HepG2 (cell line): ENCODE measurements at regions not wholly inside any gene's neighbourhood (a gene's known extent, or its start where the extent isn't known, plus 50 kb on each side); places are given as distances from the start of the nearest gene placed in this dataset.

Experiments used
- ATAC-seq: fragments of 200-7000 bp; cut with Tn5 transposase; 3 replicates; pipeline ENCODE4 v1.9.1; 2020; ENCODE audit warnings: mild to moderate bottlenecking, moderate library complexity
- BruUV-seq: library from RNA; stranded (reverse); fragments of 400-500 nt; replicated peaks from 2 replicates; lab custom pipeline; 2021; lab: Mats Ljungman, UMichigan
- CTCF ChIA-PET: fragments of 300-600 bp; formaldehyde crosslinking; extraction: SDS; loops from one replicate; lab custom pipeline; 2021; ENCODE audit warnings: low total read pairs, inconsistent platforms, low intra/inter-chr PET ratio; lab: Yijun Ruan, JAX
- POLR2A ChIA-PET: fragments of 350-600 bp; sonication (Branson Sonifier 250); formaldehyde crosslinking; loops from one replicate; lab custom pipeline; 2020; ENCODE audit warnings: antibody characterized with exemption, inconsistent platforms; lab: Yijun Ruan, JAX
- DNase-seq: peaks from one replicate; pipeline ENCODE4 v3.0.0-alpha.2; 2015; ENCODE audit warnings: low spot score
- FAIRE-seq: peaks from 3 replicates; lab custom pipeline; 2011; peaks lifted over from hg19 to GRCh38; lab: Jason Lieb, UNC
- H2AFZ ChIP-seq: one replicate; pipeline ENCODE4 v1.6.1; 2011; ENCODE audit warnings: low read length, inconsistent platforms
- H3K27ac ChIP-seq: fragments of 300-600 bp; 3 replicates; pipeline ENCODE4 v1.8.0; 2011; ENCODE audit warnings: mixed run types, mild to moderate bottlenecking, mixed read lengths, low read length, inconsistent platforms; ENCODE audit not compliant: insufficient read depth; ENCODE audit errors: extremely low read length
- H3K27me3 ChIP-seq, 2 experiments: fragments of 200-600 bp in 1 of 2; 2 replicates in 1 of 2; 3 replicates in 1 of 2; pipeline versions ENCODE4 v1.6.0 to v1.8.0; 2011; ENCODE audit warnings: low read length in 2 of 2, mild to moderate bottlenecking in 2 of 2, moderate library complexity in 2 of 2, inconsistent platforms in 1 of 2; ENCODE audit not compliant: insufficient read depth in 2 of 2, control insufficient read depth in 1 of 2
- H3K36me3 ChIP-seq, 2 experiments: fragments of 200-600 bp in 1 of 2; replicated peaks in 1 of 2; 2 replicates in 1 of 2; 3 replicates in 1 of 2; pipeline versions ENCODE4 v1.5.1 to v1.8.0; 2011; ENCODE audit warnings: low read length in 2 of 2, inconsistent platforms in 1 of 2; ENCODE audit not compliant: insufficient read depth in 2 of 2, control insufficient read depth in 1 of 2
- H3K4me1 ChIP-seq: 2 replicates; pipeline ENCODE4 v1.5.1; 2012; ENCODE audit warnings: low read length, inconsistent platforms; ENCODE audit not compliant: insufficient read depth
- H3K4me2 ChIP-seq: 2 replicates; pipeline ENCODE4 v1.6.0; 2011; ENCODE audit warnings: low read depth, low read length, inconsistent platforms
- H3K4me3 ChIP-seq, 3 experiments: fragments of 200-600 bp in 1 of 3; sonication (generic), shearing (Covaris generic) in 1 of 3; replicated peaks in 1 of 3; 2 replicates each; pipeline ENCODE4 v1.5.1; 2011 to 2016; ENCODE audit warnings: low read length in 3 of 3, inconsistent platforms in 2 of 3, low read depth in 2 of 3, mild to moderate bottlenecking in 2 of 3, control low read depth in 1 of 3, mixed read lengths in 1 of 3; ENCODE audit not compliant: insufficient read depth in 1 of 3
- H3K79me2 ChIP-seq: one replicate; pipeline ENCODE4 v1.6.1; 2011; ENCODE audit warnings: low read length, inconsistent platforms; ENCODE audit not compliant: insufficient read depth
- H3K9ac ChIP-seq: 2 replicates; pipeline ENCODE4 v1.6.0; 2011; ENCODE audit warnings: mild to moderate bottlenecking, low read depth, low read length, inconsistent platforms; ENCODE audit not compliant: insufficient read depth
- H3K9me3 ChIP-seq: 2 replicates; pipeline ENCODE4 v1.5.1; 2012; ENCODE audit warnings: mild to moderate bottlenecking, low read length
- H4K20me1 ChIP-seq: 2 replicates; pipeline ENCODE4 v1.6.0; 2011; ENCODE audit warnings: inconsistent platforms, mild to moderate bottlenecking, low read length, moderate library complexity; ENCODE audit not compliant: insufficient read depth
- GTF2F1 ChIP-seq: fragments of 150-350 bp; IDR thresholded peaks from 2 replicates; pipeline ENCODE4 v1.6.1; 2014; ENCODE audit warnings: low read length
- GZF1 ChIP-seq: sonication (generic); formaldehyde crosslinking; IDR thresholded peaks from 2 replicates; pipeline ENCODE4 v1.5.1; 2020; ENCODE audit warnings: mild to moderate bottlenecking, missing genetic modification reagents
- KDM6A ChIP-seq: IDR thresholded peaks from 2 replicates; pipeline ENCODE4 v1.6.1; 2016; ENCODE audit warnings: low read depth
- NFE2L2 ChIP-seq: fragments of 150-350 bp; IDR thresholded peaks from 2 replicates; pipeline ENCODE4 v1.6.1; 2014; ENCODE audit warnings: low read length
- PHF8 ChIP-seq: sonication (generic); formaldehyde crosslinking; IDR thresholded peaks from 2 replicates; pipeline ENCODE4 v1.5.0; 2020; ENCODE audit warnings: missing genetic modification reagents
- SP140L ChIP-seq: sonication (generic); formaldehyde crosslinking; IDR thresholded peaks from 2 replicates; pipeline ENCODE4 v1.4.0; 2020; ENCODE audit warnings: missing genetic modification reagents, borderline replicate concordance
- TAF15 ChIP-seq: fragments of 200-400 bp; formaldehyde crosslinking; IDR thresholded peaks from one replicate; pipeline ENCODE4 v1.6.1; 2018; ENCODE audit warnings: mild to moderate bottlenecking, low read depth, low read length; ENCODE audit not compliant: poor library complexity, severe bottlenecking
- TCF7 ChIP-seq: sonication (generic); IDR thresholded peaks from 2 replicates; pipeline ENCODE4 v1.6.1; 2016; ENCODE audit warnings: antibody characterized with exemption, low read depth
- XBP1 ChIP-seq: sonication (generic); formaldehyde crosslinking; IDR thresholded peaks from 2 replicates; pipeline ENCODE4 v1.5.0; 2020; ENCODE audit warnings: missing genetic modification reagents
- ZBTB7A ChIP-seq: sonication (generic); formaldehyde crosslinking; IDR thresholded peaks from 2 replicates; pipeline ENCODE4 v1.8.0; 2022; ENCODE audit warnings: mild to moderate bottlenecking, missing genetic modification reagents
- ZFP82 ChIP-seq: sonication (generic); formaldehyde crosslinking; IDR thresholded peaks from 2 replicates; pipeline ENCODE4 v1.5.1; 2020; ENCODE audit warnings: mild to moderate bottlenecking, missing genetic modification reagents, borderline replicate concordance
- ZNF546 ChIP-seq: sonication (generic); formaldehyde crosslinking; conservative IDR thresholded peaks from 2 replicates; pipeline ENCODE4 v1.8.1; 2023; ENCODE audit warnings: mild to moderate bottlenecking, missing genetic modification reagents
- ZNF549 ChIP-seq: sonication (generic); formaldehyde crosslinking; IDR thresholded peaks from 2 replicates; pipeline ENCODE4 v1.5.0; 2020; ENCODE audit warnings: missing genetic modification reagents
- whole genome bisulfite sequencing: methylation state at CpG from one replicate; pipeline ENCODE4 v1.1.6; 2017; ENCODE audit warnings: low lambda C conversion rate; 5-methylcytosine and 5-hydroxymethylcytosine counted together
- in situ Hi-C: cut with HindIII; loops from 2 replicates; pipeline ENCODE4 v1.10.0; 2017; ENCODE audit warnings: low pct_unique_long_range_greater_than_20kb; ENCODE audit not compliant: extremely low pct_ligation_motif_present
- intact Hi-C: fragments of 100-400 bp; cut with micrococcal nuclease; formaldehyde crosslinking; loops from one replicate; pipeline ENCODE4 v1.10.0; 2022; ENCODE audit not compliant: unreplicated experiment
- TF ChIP-seq, protein P1 (sequence below): IDR thresholded peaks from 2 replicates; pipeline ENCODE4 v1.6.1; 2018; ENCODE audit warnings: missing genetic modification reagents, mild to moderate bottlenecking, missing compliant biosample characterization
- TF ChIP-seq, protein P2 (sequence below): sonication (generic); formaldehyde crosslinking; IDR thresholded peaks from 2 replicates; pipeline ENCODE4 v1.8.1; 2023; ENCODE audit warnings: mild to moderate bottlenecking, missing genetic modification reagents, borderline replicate concordance
- TF ChIP-seq, protein P3 (sequence below): sonication (generic); formaldehyde crosslinking; IDR thresholded peaks from 2 replicates; pipeline ENCODE4 v1.4.0; 2020; ENCODE audit warnings: missing genetic modification reagents
- TF ChIP-seq, protein P4 (sequence below): sonication (generic); formaldehyde crosslinking; IDR thresholded peaks from 2 replicates; pipeline ENCODE4 v1.4.0; 2020; ENCODE audit warnings: missing genetic modification reagents, borderline replicate concordance

DNA sequence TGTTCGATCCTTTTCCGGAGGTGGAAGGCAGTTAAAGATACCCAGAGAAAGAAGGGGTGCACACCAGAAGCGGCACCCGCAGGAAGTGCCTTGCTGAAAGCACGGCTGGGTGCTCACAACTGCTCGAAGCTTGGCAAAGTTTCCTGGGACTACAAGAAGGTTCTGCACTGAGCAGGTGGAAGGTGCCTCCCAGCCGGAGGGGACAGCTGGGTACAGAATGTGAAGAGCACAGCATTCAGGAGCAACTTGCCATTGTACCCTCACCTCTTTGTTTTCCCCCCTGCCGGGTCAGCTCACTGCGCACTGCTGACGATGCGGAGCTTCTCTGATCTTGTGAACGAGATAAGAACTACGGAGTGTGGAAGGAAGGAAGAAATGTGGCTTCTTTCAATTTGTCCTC, 289.2 kb downstream of the FBXW7 start:
- H3K9me3 ChIP-seq: no peaks in the 10 kb centered on the region
- ATAC-seq (no peak), DNase-seq (no peak), FAIRE-seq (no peak)
- no peaks in the 10 kb centered on the region for H3K79me2 ChIP-seq
- H3K4me1 ChIP-seq: no peaks in the 10 kb centered on the region
- H3K27ac ChIP-seq: no peak overlapping the region
- no peaks in the 10 kb centered on the region for H4K20me1 ChIP-seq
- H3K27me3 ChIP-seq: peaks cover 0 to 26% of the 10 kb centered on the region in 2 experiments; a peak in 3 of 5 replicates
- ChIA-PET POLR2A (no interaction called here), CTCF (no interaction called here)
- in situ Hi-C loops (no loop called here), intact Hi-C loops (no loop called here)
- no peak overlapping the region for H3K9ac ChIP-seq
- no TSS peak for BruUV-seq
- H2AFZ ChIP-seq: no peak overlapping the region
- WGBS: 70% methylated on average over 12 of the region's 13 CpGs
- H3K4me2 ChIP-seq: no peak overlapping the region
- no peaks in the 10 kb centered on the region for H3K36me3 ChIP-seq
- TF ChIP-seq XBP1 (CRISPR knock-in tag): no peak
- no peak for TF ChIP-seq ZBTB7A (CRISPR knock-in tag)
- H3K4me3 ChIP-seq: no peak overlapping the region

DNA sequence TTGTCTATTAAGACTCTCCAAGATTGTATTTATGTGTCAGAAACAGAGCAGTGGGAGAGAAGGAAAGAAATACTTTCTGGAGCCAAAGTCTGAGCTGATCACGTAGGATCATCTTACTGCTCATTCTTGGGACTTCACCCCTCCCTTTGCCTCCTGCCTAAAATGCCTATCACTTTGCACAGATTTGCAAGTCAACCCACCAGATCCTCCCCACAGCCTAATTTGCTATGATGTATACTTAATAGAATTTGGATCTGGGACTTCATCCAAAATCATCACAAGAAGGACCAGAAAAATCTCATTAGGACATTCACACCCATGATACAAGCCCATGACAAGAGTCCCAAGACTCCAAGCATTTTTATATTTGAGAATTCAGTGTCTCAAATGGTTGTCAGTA, 290.2 kb downstream of the FBXW7 start:
- Histone ChIP-seq H3K79me2 (no peaks in the 10 kb centered on the region), H3K27ac (no peak overlapping the region), H3K36me3 (no peaks in the 10 kb centered on the region), H3K4me3 (no peak overlapping the region), H3K9me3 (no peaks in the 10 kb centered on the region), H3K27me3 (peaks cover 0 to 26% of the 10 kb centered on the region in 2 experiments; a peak in 3 of 5 replicates), H3K4me1 (no peaks in the 10 kb centered on the region), H2AFZ (no peak overlapping the region), H4K20me1 (no peaks in the 10 kb centered on the region), H3K4me2 (no peak overlapping the region), H3K9ac (no peak overlapping the region)
- ATAC-seq: no peak
- in situ Hi-C loops (no loop called here), intact Hi-C loops (no loop called here)
- BruUV-seq: no TSS peak
- 0% methylated on average over 1 of the region's 1 CpG for WGBS
- POLR2A ChIA-PET: no interaction called here
- CTCF ChIA-PET: no interaction called here
- FAIRE-seq: no peak
- DNase-seq: no peak
- TF ChIP-seq TAF15 (no peak), GZF1 (no peak), PHF8 (no peak), ZNF546 (CRISPR knock-in tag) (no peak), ZNF549 (CRISPR knock-in tag) (no peak), TCF7 (no peak), KDM6A (CRISPR knock-in tag) (no peak), NFE2L2 (no peak), GTF2F1 (no peak), SP140L (no peak), ZFP82 (CRISPR knock-in tag) (no peak)
- TF ChIP-seq, protein P1, sequence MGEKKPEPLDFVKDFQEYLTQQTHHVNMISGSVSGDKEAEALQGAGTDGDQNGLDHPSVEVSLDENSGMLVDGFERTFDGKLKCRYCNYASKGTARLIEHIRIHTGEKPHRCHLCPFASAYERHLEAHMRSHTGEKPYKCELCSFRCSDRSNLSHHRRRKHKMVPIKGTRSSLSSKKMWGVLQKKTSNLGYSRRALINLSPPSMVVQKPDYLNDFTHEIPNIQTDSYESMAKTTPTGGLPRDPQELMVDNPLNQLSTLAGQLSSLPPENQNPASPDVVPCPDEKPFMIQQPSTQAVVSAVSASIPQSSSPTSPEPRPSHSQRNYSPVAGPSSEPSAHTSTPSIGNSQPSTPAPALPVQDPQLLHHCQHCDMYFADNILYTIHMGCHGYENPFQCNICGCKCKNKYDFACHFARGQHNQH (CRISPR knock-in tag): no peak
- TF ChIP-seq, protein P2, sequence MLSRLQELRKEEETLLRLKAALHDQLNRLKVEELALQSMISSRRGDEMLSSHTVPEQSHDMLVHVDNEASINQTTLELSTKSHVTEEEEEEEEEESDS (CRISPR knock-in tag): no peak
- TF ChIP-seq, protein P3, sequence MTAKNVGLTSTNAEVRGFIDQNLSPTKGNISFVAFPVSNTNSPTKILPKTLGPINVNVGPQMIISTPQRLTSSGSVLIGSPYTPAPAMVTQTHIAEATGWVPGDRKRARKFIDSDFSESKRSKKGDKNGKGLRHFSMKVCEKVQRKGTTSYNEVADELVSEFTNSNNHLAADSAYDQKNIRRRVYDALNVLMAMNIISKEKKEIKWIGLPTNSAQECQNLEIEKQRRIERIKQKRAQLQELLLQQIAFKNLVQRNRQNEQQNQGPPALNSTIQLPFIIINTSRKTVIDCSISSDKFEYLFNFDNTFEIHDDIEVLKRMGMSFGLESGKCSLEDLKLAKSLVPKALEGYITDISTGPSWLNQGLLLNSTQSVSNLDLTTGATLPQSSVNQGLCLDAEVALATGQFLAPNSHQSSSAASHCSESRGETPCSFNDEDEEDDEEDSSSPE (CRISPR knock-in tag): no peak
- TF ChIP-seq, protein P4, sequence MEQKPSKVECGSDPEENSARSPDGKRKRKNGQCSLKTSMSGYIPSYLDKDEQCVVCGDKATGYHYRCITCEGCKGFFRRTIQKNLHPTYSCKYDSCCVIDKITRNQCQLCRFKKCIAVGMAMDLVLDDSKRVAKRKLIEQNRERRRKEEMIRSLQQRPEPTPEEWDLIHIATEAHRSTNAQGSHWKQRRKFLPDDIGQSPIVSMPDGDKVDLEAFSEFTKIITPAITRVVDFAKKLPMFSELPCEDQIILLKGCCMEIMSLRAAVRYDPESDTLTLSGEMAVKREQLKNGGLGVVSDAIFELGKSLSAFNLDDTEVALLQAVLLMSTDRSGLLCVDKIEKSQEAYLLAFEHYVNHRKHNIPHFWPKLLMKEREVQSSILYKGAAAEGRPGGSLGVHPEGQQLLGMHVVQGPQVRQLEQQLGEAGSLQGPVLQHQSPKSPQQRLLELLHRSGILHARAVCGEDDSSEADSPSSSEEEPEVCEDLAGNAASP: no peak
